NCI-H128 (cell line): ENCODE measurements at regions not wholly inside any gene's neighbourhood (a gene's known extent, or its start where the extent isn't known, plus 50 kb on each side); places are given as distances from the start of the nearest gene placed in this dataset.

Source experiments
- DNase-seq: peaks from one replicate; lab custom pipeline; 2025; ENCODE audit not compliant: unreplicated experiment; lab: John Stamatoyannopoulos, UW

DNA sequence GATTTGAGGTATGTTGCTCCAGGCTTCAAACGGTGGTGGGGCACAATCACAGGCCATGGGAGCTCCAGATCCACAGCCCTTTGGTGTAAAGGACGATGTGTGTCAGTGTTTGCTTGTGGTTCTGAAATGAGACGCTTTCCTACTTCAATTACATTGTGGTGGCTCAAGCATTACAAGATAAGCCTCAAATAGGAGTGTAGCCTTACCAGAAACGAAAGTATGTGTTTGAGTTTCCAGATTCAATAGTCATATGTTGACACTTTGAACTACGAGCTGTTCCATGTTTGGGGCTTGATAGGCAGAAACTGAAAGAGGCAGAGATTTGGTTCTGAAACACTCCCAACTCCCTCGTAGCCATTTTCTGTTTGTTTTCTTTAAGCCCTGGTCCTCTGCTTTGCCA lies 187.1 kb downstream of the MYLK4 start:
- DNase-seq = no peak

- DNase-seq = no peak
These were observed 187.8 kb downstream of the MYLK4 start for GRCh38 chr6:2562721-2563451.

DNA sequence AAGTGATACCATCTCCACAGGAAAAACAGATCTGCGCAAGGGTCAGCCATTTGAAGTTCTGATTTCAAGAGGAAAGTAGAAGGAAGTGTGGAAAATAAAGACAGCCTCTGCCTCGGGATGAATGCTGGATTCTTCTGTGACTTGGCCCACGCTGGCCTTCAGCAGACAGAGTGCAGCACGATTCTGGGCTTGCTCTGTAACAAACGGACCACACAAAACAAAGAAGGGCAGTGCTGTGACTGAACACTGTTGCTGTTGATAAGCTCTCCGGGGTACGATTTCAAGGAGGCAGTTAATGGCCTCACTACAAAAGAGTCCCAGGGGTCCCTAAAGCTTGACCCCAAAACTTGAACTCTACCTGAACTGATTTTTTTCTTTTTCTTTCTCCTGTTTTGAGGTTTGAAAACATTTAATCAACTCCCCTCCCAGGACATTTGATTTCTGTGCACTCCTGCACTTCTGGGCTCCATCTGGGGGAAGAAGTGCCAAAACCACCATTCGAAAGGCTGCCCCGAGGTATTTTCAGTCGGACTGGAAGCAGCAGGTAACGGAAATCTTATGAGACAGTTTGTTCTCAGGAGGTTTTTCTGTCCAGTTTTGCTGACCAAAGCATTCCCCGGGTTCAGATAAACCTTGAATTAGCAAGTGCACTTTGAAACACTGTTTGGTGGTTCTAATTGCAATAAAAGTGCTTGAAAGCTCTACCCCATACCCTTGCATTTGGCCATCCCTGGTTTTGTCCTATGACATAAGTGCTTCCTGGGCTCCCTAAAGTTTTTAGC lies 189.6 kb downstream of the MYLK4 start:
- DNase-seq = no peak

DNA sequence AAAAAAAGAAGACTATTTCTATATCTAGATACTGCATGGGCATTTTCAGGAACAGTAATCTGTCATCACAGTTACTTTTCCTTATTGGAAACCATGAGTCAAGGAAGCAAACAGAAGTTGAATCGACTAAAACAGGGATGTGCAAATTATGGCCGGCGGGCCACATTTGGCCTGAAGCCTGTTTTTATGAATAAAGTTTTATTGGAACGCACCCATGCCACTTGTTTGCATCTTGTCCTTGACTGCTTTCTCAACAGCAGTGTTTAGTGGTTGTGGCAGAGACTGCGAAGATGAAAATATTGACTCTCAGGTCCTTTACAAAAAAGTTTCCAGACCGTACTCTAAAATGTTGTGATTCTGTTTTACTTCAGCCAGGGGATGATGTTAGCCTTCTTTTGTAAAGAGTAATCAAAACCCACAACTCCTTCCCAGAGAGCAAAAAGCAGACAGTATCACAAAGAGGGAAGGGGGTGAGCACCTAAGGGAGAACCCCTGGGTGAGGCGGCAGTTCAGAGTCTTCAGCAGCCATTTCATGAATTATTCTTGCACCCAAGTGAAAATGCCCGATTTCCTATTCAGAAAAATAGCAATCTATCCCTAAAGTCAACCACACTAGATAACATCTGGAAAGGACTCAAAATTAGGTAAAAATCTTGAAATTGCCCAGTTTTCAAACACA lies 190.4 kb downstream of the MYLK4 start:
- DNase-seq = no peak

- DNase-seq = no peak
These were observed 191.6 kb downstream of the MYLK4 start for GRCh38 chr6:2558861-2559801.

- no peak for DNase-seq
These were observed 192.5 kb downstream of the MYLK4 start for GRCh38 chr6:2558098-2558680.

GRCh38 chr6:2557181-2557720 lies 193.5 kb downstream of the MYLK4 start:
- no peak for DNase-seq

DNA sequence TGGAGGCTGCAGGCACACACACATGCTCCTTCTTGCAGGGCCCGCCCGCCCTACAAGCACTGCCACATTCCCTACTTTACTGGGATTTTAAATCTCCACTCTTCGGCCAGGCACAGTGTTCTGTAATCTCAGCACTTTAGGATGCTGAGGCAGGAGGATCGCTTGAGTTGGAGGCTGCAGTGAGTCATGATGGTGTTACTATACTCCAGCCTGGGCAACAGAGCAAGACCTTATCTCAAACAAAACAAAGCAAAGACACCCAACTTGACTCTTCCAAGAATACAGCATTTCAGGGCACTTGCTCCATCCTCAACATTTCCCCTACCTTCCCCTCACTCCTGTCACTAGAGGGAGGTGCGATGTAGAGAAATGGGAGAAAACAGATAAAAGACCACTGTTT lies 194.0 kb downstream of the MYLK4 start:
- no peak for DNase-seq

- DNase-seq = no peak
These were observed 196.0 kb downstream of the MYLK4 start for GRCh38 chr6:2554651-2555260.

GRCh38 chr6:2552526-2553154 lies 198.1 kb downstream of the MYLK4 start:
- DNase-seq = no peak

DNA sequence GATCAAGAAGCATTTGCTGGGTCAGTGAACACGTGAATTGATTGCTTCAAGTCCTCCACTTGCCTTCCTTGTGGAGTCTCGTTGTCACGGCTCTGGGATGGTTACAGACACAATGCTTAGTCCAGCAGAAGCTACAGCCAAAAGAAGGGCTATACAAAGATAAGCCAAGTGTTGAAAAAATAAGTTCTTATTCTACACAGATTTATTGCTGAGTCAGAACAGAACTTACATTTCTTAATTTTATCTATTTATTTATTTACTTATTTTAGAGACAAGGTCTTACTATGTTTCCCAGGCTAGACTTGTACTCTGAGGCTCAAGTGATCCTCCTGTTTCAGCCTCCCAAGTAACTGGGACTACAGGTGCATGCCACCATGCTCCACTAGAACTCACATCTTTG lies 199.0 kb downstream of the MYLK4 start:
- DNase-seq = no peak

GRCh38 chr6:2550247-2550646 lies 200.5 kb downstream of the MYLK4 start:
- no peak for DNase-seq

DNA sequence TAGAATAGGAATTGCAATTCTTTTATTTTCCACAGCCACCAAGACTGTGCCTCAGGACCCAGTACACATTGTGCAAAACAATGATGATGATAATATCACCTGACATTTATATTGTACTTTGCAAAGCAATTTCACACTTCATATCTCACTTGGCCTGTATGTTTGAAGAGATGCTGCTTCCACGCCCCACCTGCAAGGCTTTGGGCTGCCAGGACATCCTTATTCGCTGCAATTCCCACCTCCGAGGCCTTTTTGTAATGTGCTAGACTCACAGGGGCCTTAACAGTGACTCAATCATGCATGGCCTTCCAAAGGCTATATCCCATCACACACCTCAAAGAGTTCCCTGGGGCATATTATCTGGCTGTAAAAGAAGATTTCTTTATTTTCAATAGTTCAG lies 200.9 kb downstream of the MYLK4 start:
- DNase-seq = no peak

DNA sequence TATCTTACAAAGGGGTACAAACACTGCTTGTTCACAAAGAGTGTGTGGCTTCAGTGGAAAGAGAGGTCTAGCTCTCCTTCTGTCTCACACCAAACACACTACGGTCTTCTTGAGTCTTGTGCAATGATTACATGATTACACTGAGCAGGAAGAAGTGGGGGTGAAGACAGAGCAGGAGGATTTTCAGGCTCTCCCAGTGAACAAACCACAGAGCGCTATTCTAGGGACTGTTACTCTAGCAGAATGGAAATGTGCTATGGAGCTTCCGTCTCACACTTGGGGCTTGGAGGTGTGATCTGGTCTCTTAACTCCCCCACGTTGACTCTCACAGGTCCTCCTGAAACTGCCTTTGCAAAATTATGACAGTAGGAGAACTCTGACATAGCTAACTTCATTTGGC lies 203.4 kb downstream of the MYLK4 start:
- DNase-seq = no peak

DNA sequence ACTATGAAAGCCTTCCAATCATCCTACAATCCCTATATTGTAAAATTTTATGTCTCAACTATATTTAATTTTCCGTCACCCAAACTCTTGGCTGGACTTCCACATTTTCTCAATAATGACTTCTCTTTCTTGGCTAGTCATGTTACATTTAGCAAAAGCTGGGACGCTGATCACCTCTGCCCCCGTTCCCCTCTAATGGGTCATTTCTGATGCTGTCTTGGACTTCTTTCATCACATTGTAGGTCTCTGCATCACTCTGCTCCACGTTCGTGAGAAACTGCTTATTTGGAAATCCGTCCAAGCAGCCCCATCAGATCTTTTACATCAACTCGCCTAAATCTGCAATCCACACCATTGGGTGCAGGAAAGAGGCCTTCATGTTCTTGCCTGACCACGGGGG lies 203.8 kb downstream of the MYLK4 start:
- DNase-seq = no peak

DNA sequence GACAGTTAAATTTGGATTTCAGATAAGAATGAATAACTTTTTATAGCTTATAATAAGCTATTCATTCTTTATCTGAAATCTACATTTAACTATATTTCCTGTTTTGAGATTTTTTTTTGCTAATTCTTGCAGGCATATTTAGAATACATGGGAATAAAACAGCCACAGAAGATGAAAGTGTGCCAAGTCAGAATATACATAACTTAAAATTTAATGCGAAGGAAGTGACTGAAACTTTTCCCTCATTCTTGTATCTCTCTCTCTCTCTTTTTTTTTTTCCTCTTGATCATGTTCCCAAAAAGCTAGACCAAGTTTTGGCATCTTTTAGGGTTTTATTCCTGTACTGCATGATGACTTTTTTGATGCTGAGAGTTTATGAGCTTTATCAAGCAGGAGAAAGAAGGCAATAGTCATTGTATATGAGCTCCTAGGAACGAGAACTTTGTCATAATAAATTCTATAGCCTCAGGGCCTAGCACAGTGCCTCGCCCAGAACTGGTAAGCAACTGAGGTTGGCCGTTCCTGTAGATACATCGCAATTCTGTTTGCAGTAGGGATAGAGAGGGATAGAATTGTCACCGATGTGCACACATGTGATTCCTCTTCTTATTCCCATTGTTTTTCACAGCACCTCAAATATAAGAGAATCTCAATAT lies 205.2 kb downstream of the MYLK4 start:
- no peak for DNase-seq

GRCh38 chr6:2543321-2543720 lies 207.4 kb downstream of the MYLK4 start:
- DNase-seq = no peak

- no peak for DNase-seq
These were observed 207.9 kb downstream of the MYLK4 start for GRCh38 chr6:2542858-2543218.
